ENCODE measurements at regions not wholly inside any gene's neighbourhood (a gene's known extent, or its start where the extent isn't known, plus 50 kb on each side); places are given as distances from the start of the nearest gene placed in this dataset.
"Not testable (repeated sequence)": the region's sequence is repeated elsewhere in the genome, so short reads cannot be mapped to it uniquely, and the experiment has no call there.

DNA sequence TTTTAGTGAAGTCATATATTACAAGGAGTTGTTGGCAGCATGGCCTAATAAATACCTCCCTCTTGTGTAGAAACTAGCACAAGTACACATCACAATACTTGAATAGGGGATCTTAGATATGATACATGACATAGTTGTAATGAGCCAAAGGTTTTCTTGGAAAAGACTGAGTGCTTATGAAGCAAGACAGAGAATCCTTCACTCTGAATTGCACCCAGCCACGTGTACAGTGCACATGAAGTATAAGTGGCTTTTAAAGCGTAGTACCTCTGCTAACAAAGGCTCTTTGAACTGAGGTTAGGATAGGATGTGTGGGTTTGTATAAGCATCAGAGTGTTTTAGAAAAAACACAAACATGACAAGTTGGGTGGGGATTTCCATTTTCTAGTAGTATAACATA is 145.5 kb upstream of the STMND1 start:
- H3K4me3 ChIP-seq (ENCODE audit: low read length), result no peak overlapping the region
- no peak for TF ChIP-seq ZNF274 (IDR thresholded peaks at IDR 0.05; ENCODE audit: low read depth, low read length)

DNA sequence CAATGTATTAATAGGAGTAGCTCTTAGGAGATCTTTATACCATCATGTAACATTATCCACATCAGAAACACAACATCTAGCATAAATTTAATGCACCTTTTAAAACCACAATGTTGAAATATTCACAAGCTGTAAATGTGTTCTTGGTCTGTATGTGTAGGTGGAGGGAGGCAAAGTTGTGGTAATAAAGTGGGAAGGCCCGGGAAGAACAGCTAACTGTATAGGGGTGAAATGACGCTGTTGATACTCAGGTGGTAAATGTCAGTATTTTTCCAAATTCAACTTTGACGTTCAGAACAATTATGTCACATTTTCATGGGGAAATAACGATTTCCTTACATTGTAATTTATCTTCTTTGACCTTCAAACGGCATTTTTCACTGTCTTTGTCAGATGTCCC is 146.0 kb upstream of the STMND1 start:
- H3K4me3 ChIP-seq (ENCODE audit: low read length), result no peak overlapping the region
- TF ChIP-seq ZNF274 (IDR thresholded peaks at IDR 0.05; ENCODE audit: low read depth, low read length), result no peak

DNA sequence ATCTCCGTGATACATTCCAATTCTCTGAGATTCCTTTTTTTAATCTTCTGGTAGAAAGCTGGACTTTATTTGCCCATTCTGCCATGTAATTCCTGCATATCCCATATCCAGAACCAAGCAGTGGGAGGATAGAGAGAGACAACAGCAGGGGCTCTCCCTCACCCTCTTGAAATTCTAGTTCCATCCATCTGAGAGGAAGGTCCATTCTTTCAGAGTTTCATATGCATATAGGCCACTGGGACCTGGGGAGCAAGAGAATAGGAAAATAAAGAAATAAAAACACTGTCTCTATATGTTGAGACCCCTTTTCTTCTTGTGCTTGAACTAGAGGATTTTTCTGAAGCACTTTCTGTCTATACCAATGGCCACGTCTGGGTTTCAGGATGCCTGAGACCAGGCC is 147.9 kb upstream of the STMND1 start:
- no peak overlapping the region for H3K4me3 ChIP-seq (ENCODE audit: low read length)
- TF ChIP-seq ZNF274 (IDR thresholded peaks at IDR 0.05; ENCODE audit: low read depth, low read length), result no peak

DNA sequence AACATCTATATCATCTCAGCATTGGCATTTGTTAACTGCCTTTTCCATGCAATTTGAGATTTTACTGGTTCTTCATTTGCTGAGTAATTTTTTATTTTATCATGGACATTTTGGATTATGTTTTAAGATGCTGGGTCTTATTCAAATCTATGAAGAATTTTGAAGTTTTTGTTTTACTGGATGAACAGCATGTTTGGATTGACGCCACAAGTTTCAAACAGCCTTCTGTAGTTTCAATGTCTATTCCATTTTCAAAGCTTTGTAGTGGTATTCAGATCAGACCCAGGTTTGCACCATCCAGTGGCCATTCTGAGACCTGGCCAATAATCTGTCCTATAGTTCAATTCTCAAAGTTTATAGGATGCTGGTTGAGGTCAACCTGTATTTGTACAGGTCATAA is 148.4 kb upstream of the STMND1 start:
- no peak for TF ChIP-seq ZNF274 (IDR thresholded peaks at IDR 0.05; ENCODE audit: low read depth, low read length)
- H3K4me3 ChIP-seq (ENCODE audit: low read length), result no peak overlapping the region

DNA sequence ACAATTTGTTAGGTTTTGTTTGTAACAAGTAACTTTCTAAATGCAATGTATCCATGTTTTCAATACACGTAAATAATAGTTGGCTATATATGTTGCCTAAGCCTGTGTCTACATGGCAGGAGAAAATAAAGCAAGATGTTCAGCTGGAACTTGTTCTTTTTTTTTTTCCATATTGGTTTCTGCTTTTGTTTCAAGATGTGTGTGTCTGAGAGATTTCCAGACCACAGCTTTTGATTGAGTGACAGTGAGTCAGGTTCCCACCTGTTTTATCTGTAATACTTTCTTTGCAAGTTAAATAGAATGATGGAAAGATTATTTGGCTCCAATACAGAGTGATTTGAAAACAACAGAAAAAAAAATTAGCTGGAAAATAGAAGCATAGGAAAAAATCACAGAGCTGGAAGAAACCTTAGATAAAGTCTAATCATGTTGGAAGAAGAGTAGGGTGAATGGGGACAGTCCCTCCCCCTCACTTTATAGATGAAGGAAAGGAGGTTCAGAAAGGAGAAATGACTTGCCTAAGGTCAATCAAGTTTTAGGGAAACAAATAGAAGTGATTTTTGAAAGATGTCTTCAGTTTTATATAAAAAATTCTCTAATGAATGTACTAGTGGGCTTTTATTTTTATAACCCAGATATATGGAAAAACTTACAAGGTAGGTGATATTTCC is 150.9 kb upstream of the STMND1 start:
- no peak for TF ChIP-seq ZNF274 (IDR thresholded peaks at IDR 0.05; ENCODE audit: low read depth, low read length)
- no peak overlapping the region for H3K4me3 ChIP-seq (ENCODE audit: low read length)

DNA sequence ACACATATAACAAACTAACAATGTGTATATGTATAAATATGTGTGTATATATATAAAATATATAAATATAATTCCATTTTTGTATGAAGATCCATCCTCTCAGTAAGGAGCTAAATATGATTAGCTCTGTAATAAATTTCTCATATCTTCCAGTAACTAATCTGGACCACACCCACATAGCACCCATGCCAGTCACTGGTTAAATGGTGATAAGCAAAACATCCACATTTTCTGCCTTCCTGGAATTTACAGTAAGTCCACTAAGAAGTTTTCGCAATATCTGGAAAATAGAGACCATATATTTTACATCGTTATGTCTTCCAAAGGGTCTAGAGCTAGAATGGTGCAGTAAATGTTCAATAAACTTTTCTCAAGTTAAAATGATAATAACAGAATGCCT is 151.5 kb upstream of the STMND1 start:
- no peak for TF ChIP-seq ZNF274 (IDR thresholded peaks at IDR 0.05; ENCODE audit: low read depth, low read length)
- no peak overlapping the region for H3K4me3 ChIP-seq (ENCODE audit: low read length)

DNA sequence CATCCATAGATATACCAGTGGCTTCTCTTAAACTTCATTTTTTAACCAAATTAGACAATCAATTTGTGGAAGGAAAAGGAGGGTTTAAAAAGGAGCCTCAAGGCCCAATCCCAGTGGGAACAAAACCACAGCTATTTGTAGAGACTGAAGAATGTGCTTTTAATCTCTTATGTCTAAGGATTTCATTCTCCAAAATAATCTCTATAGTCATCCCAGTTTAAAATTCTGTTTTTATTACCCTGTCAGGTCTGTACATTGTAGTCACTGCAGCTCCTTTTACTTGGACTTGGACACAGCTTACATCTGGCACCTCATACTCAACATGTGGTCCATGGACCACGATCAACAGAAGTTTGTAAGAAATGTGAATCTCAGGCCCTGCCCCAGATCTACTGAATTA is 152.1 kb upstream of the STMND1 start:
- H3K4me3 ChIP-seq (ENCODE audit: low read length), result no peak overlapping the region
- no peak for TF ChIP-seq ZNF274 (IDR thresholded peaks at IDR 0.05; ENCODE audit: low read depth, low read length)

DNA sequence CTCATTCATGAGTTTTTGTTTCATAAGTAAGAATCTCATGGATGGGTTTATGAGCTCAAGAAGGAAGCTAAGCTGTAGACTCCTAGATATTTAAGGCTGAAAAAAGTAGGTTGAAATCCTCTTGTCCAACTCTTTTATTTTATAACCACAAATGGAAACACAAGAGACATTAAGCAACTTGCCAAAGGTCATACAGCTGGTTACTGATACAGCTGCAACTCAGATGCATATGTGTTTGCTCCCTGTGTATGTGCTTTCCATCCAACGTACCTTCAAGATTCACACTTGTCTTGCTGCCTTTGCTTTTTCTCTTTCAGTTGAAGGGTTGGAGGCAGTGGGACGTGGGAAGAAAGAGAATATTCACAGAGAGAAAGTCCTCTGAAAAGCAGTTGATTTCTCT is 153.5 kb upstream of the STMND1 start:
- TF ChIP-seq ZNF274 (IDR thresholded peaks at IDR 0.05; ENCODE audit: low read depth, low read length), result no peak

DNA sequence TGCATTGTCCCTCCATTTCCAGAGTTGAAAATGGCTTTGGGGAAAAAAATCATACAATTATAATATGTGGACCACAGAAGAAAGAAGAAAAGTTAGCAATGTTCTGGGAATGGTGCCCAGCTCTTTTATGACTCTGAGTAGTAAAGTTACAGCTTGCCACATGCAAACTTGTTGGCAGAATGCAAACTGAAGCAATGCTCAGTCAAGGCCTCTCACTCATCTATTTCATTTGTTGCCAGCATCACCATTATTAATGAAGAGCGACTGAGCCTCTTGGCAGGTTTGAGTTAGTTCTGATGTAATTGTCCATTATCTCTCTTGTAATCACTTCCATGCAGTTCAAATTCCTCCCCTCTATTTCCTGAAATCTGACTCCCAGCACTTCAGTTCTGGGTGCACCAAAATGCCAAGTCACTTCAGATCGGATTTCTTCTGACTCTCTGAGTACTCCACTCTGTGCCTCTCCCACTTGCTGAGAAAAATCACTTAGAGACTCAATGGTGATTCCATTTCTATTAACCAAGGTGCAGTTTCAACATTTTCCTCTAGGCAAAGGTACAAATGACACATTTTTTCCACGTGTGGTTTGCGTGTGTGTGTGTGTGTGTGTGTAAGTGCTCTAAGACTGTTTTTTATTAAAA is 154.4 kb upstream of the STMND1 start:
- H3K4me3 ChIP-seq (ENCODE audit: low read length), result no peak overlapping the region
- no peak for TF ChIP-seq ZNF274 (IDR thresholded peaks at IDR 0.05; ENCODE audit: low read depth, low read length)

More for the DNA sequence above, 153.5 kb upstream of the STMND1 start:
- H3K4me3 ChIP-seq (ENCODE audit: low read length), result no peak overlapping the region

DNA sequence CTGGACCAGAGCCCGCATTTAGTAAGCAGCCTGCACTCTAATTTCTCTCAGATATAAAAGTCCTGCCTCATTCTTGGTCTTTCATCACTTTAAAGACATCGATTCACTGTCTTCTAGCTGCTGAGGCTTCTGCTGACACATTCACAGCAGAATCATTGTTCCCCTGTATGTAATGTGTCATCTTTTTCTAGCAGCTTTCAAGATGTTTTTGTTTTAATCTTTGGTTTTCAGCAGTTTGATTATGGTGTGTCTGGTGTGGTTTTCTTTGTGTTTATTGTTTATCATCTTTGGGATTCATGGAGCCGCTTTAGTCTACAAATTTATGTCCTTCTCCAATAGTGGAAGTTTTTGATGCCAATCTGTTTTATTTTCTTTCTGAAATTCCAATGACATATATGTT is 157.3 kb upstream of the STMND1 start:
- H3K4me3 ChIP-seq (ENCODE audit: low read length), result no peak overlapping the region
- TF ChIP-seq ZNF274 (IDR thresholded peaks at IDR 0.05; ENCODE audit: low read depth, low read length), result no peak

DNA sequence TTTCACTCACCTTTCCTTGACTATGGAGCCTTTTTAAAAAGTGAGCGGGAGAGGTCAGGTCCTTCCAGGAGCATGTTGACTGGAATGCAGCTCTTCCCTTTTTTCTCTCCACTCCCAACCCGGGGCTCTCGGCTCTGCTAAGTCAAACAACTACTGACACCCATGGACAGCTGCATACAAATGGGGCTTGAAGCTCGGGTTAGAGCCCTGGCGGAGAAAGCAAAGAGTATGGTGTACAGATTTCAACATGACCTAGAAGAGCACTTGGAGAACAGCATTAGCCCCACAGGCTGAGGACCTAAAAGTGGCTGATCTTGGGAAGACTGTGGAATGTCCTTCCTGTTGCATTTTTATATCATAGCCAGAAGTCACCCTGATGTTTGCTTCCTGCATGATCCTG is 162.0 kb upstream of the STMND1 start:
- no peak overlapping the region for H3K4me3 ChIP-seq (ENCODE audit: low read length)
- no peak for TF ChIP-seq ZNF274 (IDR thresholded peaks at IDR 0.05; ENCODE audit: low read depth, low read length)

DNA sequence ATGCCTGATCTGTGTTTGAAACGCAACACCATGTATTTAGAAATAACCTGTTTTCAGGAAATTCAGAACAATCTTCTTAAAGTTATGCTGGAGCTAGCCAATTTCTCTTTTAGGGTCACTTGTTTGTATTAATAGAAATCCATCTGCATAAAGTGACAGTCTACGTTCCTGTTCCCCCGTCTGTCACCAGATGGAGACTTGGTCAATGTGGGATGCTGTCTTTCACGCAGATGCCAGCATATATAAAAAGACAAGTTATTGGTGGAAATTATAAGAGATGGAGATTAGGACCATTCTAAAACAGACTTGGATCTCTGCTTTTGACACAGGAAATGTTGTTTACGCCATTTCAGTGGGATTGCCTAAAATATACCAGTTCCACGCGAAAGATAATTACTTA is 162.5 kb upstream of the STMND1 start:
- no peak for TF ChIP-seq ZNF274 (IDR thresholded peaks at IDR 0.05; ENCODE audit: low read depth, low read length)

DNA sequence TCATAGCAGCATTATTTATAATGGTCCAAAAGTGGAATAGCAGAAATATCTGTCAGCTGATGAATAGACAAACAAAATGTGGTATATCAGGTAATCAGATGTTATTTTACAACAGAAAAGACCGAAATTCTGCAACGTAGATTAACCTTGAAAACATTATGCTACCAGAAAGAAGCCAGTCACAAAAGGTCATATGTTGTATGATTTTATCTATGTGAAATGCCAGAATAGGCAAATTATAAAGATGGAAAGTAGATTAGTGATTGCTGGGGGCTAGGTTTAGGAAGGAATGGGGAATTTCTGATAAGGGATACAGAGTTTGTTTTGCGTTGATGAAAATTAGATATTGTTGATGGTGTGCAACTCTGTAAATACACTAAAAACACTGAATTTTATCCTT is 165.0 kb upstream of the STMND1 start:
- TF ChIP-seq ZNF274 (IDR thresholded peaks at IDR 0.05; ENCODE audit: low read depth, low read length), result no peak
- H3K4me3 ChIP-seq (ENCODE audit: low read length), result no peak overlapping the region

More for the DNA sequence above, 162.5 kb upstream of the STMND1 start:
- H3K4me3 ChIP-seq (ENCODE audit: low read length), result no peak overlapping the region

DNA sequence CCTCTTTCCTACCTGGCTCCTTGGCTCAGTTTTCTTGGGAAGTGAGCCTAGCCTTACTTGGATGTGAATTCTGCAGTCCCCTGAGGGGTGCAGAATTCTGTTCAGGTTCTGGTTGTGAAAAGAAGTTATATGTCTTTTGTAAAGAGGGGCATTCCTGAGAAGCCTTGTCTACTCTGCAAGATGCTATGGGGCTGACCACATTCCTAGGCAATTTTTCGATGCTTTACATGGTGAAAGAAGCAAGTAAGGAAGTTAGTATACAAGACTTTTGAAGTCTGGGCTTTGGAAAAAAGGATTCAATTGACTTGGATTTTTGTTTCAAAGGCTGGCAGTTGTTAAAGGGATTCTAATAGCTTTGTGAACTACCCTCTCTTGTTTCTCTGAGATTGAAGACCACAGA is 167.9 kb upstream of the STMND1 start:
- no peak for TF ChIP-seq ZNF274 (IDR thresholded peaks at IDR 0.05; ENCODE audit: low read depth, low read length)
- no peak overlapping the region for H3K4me3 ChIP-seq (ENCODE audit: low read length)

DNA sequence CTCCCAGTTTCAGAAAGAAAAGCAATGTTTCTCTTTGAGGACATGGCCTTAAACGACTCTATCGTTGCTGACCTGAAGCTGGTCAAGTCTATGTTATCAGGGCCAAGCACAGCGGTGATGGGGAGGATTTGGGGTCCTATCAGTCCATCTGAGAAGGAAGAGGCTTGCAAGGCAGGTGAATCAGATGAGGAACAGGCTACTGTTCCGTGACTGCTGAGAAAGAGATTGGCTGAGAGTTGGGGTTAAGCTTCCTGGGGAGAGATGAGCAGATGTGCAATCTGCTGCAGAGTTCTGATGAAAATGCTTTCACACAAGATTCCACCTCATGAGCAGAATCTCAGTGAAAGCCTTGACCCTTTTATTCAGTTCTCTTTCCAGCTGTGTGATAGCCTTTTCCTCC is 168.3 kb upstream of the STMND1 start:
- TF ChIP-seq ZNF274 (IDR thresholded peaks at IDR 0.05; ENCODE audit: low read depth, low read length), result no peak
- no peak overlapping the region for H3K4me3 ChIP-seq (ENCODE audit: low read length)

DNA sequence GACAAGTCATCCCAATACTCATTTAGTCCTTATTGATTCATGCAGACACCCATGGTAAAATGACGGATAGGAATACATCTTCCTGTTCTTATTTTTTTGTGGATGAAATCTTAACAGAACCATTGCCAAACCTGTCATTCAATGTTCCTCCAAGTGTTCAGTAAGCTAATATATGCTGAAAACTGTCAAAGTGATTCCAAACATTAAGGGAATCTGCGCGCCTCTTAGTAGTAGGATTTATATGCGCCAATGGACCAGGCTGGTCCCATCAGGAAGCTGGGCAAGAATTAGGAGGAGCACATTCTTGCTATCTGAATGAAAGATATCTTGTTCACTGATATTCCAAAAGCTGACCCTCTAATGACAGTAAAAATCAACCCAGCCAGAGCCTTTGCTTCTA is 168.9 kb upstream of the STMND1 start:
- no peak overlapping the region for H3K4me3 ChIP-seq (ENCODE audit: low read length)
- TF ChIP-seq ZNF274 (IDR thresholded peaks at IDR 0.05; ENCODE audit: low read depth, low read length), result no peak

DNA sequence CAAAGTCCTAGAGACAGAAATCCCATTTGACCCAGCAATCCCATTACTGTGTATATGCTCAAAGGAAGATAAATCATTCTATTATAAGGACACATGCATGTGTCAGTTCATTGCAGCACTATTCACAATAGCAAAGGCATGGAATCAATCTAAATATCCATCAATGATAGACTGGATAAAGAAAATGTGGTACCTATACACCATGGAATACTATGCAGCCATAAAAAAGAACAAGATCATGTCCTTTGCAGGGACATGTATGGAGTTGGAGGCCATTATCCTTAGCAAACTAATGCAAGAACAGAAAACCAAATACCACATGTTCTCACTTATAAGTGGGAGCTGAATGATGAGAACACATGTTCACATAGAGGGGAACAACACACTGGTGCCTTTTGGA is 169.8 kb upstream of the ATXN1 start:
- H3K4me3 ChIP-seq (ENCODE audit: low read length), result not testable (repeated sequence)

Measured in GM08714 (cell line).